Panc1 (cell line): ENCODE measurements at regions not wholly inside any gene's neighbourhood (a gene's known extent, or its start where the extent isn't known, plus 50 kb on each side); places are given as distances from the start of the nearest gene placed in this dataset.

Source experiments
- ATAC-seq: fragments of 200-7000 bp; cut with Tn5 transposase; 2 replicates; pipeline ENCODE4 v1.9.1; 2020; ENCODE audit warnings: mild to moderate bottlenecking, moderate library complexity
- BruUV-seq: library from RNA; stranded (reverse); fragments of 400-500 nt; replicated peaks from 2 replicates; lab custom pipeline; 2021; lab: Mats Ljungman, UMichigan
- CTCF ChIA-PET: fragments of 300-600 bp; sonication (Branson Sonifier 250); formaldehyde crosslinking; loops from one replicate; lab custom pipeline; 2022; ENCODE audit warnings: antibody characterized with exemption; lab: Charles Lee
- POLR2A ChIA-PET: fragments of 300-600 bp; sonication (Branson Sonifier 250); formaldehyde crosslinking; loops from one replicate; lab custom pipeline; 2022; ENCODE audit warnings: antibody characterized with exemption; lab: Charles Lee
- DNase-seq: peaks from one replicate; pipeline ENCODE4 v3.0.0-alpha.2; 2010; ENCODE audit warnings: low read depth, low spot score
- H3K27ac ChIP-seq: 2 replicates; pipeline ENCODE4 v1.5.1; 2011; ENCODE audit warnings: mild to moderate bottlenecking, low read length, inconsistent platforms
- H3K27me3 ChIP-seq: fragments of 200-500 bp; sonication (Bioruptor generic); 2 replicates; pipeline ENCODE4 v1.6.0; 2014; ENCODE audit warnings: low read length, inconsistent platforms; ENCODE audit not compliant: control insufficient read depth, insufficient read depth
- H3K36me3 ChIP-seq: fragments of 200-500 bp; sonication (Bioruptor generic); 2 replicates; pipeline ENCODE4 v1.5.1; 2014; ENCODE audit warnings: inconsistent platforms, mild to moderate bottlenecking, low read length, moderate library complexity; ENCODE audit not compliant: control insufficient read depth, insufficient read depth
- H3K4me1 ChIP-seq: 2 replicates; pipeline ENCODE4 v1.5.1; 2011; ENCODE audit warnings: inconsistent platforms, mild to moderate bottlenecking, low read length, moderate library complexity; ENCODE audit not compliant: control insufficient read depth, insufficient read depth
- H3K4me3 ChIP-seq, 2 experiments: 2 replicates each; pipeline ENCODE4 v1.5.1; 2011 to 2012; ENCODE audit warnings: low read depth in 2 of 2, low read length in 2 of 2, mild to moderate bottlenecking in 2 of 2, inconsistent platforms in 1 of 2, moderate library complexity in 1 of 2
- H3K9me3 ChIP-seq: fragments of 200-500 bp; sonication (Bioruptor generic); 2 replicates; pipeline ENCODE4 v1.5.1; 2014; ENCODE audit warnings: low read depth, mild to moderate bottlenecking, inconsistent platforms, low read length, moderate library complexity; ENCODE audit not compliant: control insufficient read depth, insufficient read depth
- CTCF ChIP-seq: fragments of 450-650 bp; IDR thresholded peaks from 2 replicates; pipeline ENCODE4 v1.5.1; 2017; ENCODE audit warnings: mild to moderate bottlenecking
- POLR2AphosphoS5 ChIP-seq: IDR thresholded peaks from 2 replicates; pipeline ENCODE4 v1.6.1; 2012; ENCODE audit warnings: mild to moderate bottlenecking, low read depth, low read length, moderate library complexity
- REST ChIP-seq, 2 experiments: IDR thresholded peaks; 2 replicates each; pipeline ENCODE4 v1.6.1; 2011 to 2012; ENCODE audit warnings: low read depth in 2 of 2, control low read depth in 1 of 2, low read length in 1 of 2, mild to moderate bottlenecking in 1 of 2, moderate library complexity in 1 of 2; ENCODE audit not compliant: insufficient read depth in 1 of 2
- SIN3A ChIP-seq: IDR thresholded peaks from 2 replicates; pipeline ENCODE4 v1.6.1; 2012; ENCODE audit warnings: low read depth, mild to moderate bottlenecking, low read length, moderate library complexity, borderline replicate concordance; ENCODE audit not compliant: insufficient read depth
- TCF7L2 ChIP-seq: IDR thresholded peaks from 2 replicates; pipeline ENCODE4 v1.6.1; 2011; ENCODE audit warnings: mild to moderate bottlenecking, low read depth, low read length, inconsistent platforms
- in situ Hi-C: cut with HindIII; loops from 2 replicates; pipeline ENCODE4 v1.10.0; 2016; ENCODE audit warnings: low sequenced_read_pairs, low pct_unique_long_range_greater_than_20kb
- intact Hi-C: fragments of 100-400 bp; cut with micrococcal nuclease; formaldehyde crosslinking; loops from one replicate; pipeline ENCODE4 v1.10.0; 2022; ENCODE audit not compliant: unreplicated experiment

DNA sequence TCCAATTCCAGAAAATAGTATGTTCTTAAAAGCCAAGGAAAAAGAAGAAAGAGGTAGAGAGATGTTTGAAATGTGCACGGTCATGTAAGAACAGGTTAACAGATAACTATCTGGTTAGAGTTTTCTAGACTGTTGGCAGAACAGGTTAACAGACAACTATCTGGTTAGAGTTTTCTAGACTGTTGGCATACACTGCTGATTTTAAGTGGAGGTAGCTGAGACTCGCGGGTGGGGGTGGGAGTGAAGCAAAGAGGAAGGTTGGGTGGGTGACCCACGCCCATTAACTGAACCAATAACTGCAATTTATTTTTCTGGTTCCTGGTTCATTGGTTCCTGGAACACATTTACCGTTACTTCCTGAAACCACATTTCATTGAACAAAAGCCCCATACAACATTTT lies 157.5 kb downstream of the ELOVL4 start:
- H3K36me3 ChIP-seq = no peaks in the 10 kb centered on the region
- H3K27ac ChIP-seq = no peak overlapping the region
- ATAC-seq (no peak), DNase-seq (no peak)
- no peak overlapping the region for H3K4me3 ChIP-seq
- H3K9me3 ChIP-seq = no peaks in the 10 kb centered on the region
- H3K4me1 ChIP-seq = no peaks in the 10 kb centered on the region
- in situ Hi-C loops (no loop called here), intact Hi-C loops (no loop called here)
- no TSS peak for BruUV-seq
- CTCF ChIA-PET = no interaction called here
- POLR2A ChIA-PET = no interaction called here
- no peaks in the 10 kb centered on the region; the same call in 1 of the 2 replicates for H3K27me3 ChIP-seq
- TF ChIP-seq POLR2AphosphoS5 = no peak
- TF ChIP-seq REST (IDR thresholded peaks at IDR 0.05; ENCODE audit: insufficient read depth in 1 of 2, low read depth in 2 of 2, low read length in 1 of 2) = no peak
- TF ChIP-seq TCF7L2 = no peak
- TF ChIP-seq CTCF = no peak

- DNase-seq = no peak
- Histone ChIP-seq H3K4me3 (no peak overlapping the region), H3K9me3 (no peaks in the 10 kb centered on the region), H3K36me3 (no peaks in the 10 kb centered on the region), H3K27me3 (no peaks in the 10 kb centered on the region; the same call in 1 of the 2 replicates), H3K27ac (no peak overlapping the region), H3K4me1 (no peaks in the 10 kb centered on the region)
- no peak for TF ChIP-seq CTCF
- TF ChIP-seq TCF7L2 = no peak
- TF ChIP-seq SIN3A = no peak
- no peak for TF ChIP-seq POLR2AphosphoS5
- no peak for TF ChIP-seq REST (IDR thresholded peaks at IDR 0.05; ENCODE audit: insufficient read depth in 1 of 2, low read depth in 2 of 2, low read length in 1 of 2)
- no TSS peak for BruUV-seq
- no peak for ATAC-seq
- intact Hi-C loops = no loop called here
- ChIA-PET POLR2A (no interaction called here), CTCF (no interaction called here)
- in situ Hi-C loops = no loop called here
These were observed 157.6 kb downstream of the SH3BGRL2 start for GRCh38 chr6:79788756-79789155.
